Vagina (tissue), 2 donors: ENCODE measurements at regions not wholly inside any gene's neighbourhood (a gene's known extent, or its start where the extent isn't known, plus 50 kb on each side); places are given as distances from the start of the nearest gene placed in this dataset.

Experiments used
- DNase-seq, 2 donors: peaks; one replicate each; pipeline ENCODE4 v3.0.0-alpha.2; 2017; ENCODE audit errors: extremely low spot score in 2 of 2
- H3K27ac ChIP-seq: fragments of 200-600 bp; sonication (generic); one replicate; pipeline ENCODE4 v1.5.1; 2019
- H3K27me3 ChIP-seq: fragments of 200-600 bp; sonication (generic); one replicate; pipeline ENCODE4 v1.5.1; 2019
- H3K36me3 ChIP-seq, 2 donors: fragments of 200-600 bp; sonication (generic); one replicate each; pipeline ENCODE4 v1.5.1; 2017 to 2019
- H3K4me1 ChIP-seq: fragments of 200-600 bp; sonication (generic); one replicate; pipeline ENCODE4 v1.5.1; 2019
- H3K4me3 ChIP-seq, 2 donors: fragments of 200-600 bp; sonication (generic); 1 replicate in 1 of 2; 2 replicates in 1 of 2; pipeline ENCODE4 v1.5.1; 2016 to 2019
- H3K9me3 ChIP-seq: fragments of 200-600 bp; sonication (generic); one replicate; pipeline ENCODE4 v1.5.1; 2019
- CTCF ChIP-seq, 3 experiments: fragments of 450-650 bp in 2 of 3; fragments of 200-600 bp in 1 of 3; sonication (generic) in 1 of 3; IDR thresholded peaks; one replicate each; pipeline ENCODE4 v1.5.1; 2017 to 2019; ENCODE audit warnings: antibody characterized with exemption in 3 of 3, mild to moderate bottlenecking in 2 of 3, moderate library complexity in 2 of 3
- POLR2A ChIP-seq, 2 donors: fragments of 450-650 bp; IDR thresholded peaks; one replicate each; pipeline ENCODE4 v1.6.1; 2017; ENCODE audit warnings: antibody characterized with exemption in 2 of 2, mild to moderate bottlenecking in 2 of 2, moderate library complexity in 2 of 2
- POLR2AphosphoS5 ChIP-seq, 2 donors: sonication (generic); formaldehyde crosslinking; IDR thresholded peaks; one replicate each; pipeline ENCODE4 v1.9.0; 2017; ENCODE audit warnings: antibody characterized with exemption in 2 of 2, mild to moderate bottlenecking in 2 of 2, low read depth in 1 of 2; ENCODE audit not compliant: insufficient read depth in 1 of 2
- intact Hi-C: fragments of 100-400 bp; cut with DNase I; formaldehyde crosslinking; loops from one replicate; pipeline ENCODE4 v1.15.1; 2023

GRCh38 chr5:26530305-26530704, 508.1 kb downstream of the CDH9 start:
- Histone ChIP-seq H3K27ac (no peak overlapping the region), H3K4me1 (no peaks in the 10 kb centered on the region), H3K9me3 (no peaks in the 10 kb centered on the region), H3K27me3 (no peaks in the 10 kb centered on the region), H3K36me3 (no peaks in the 10 kb centered on the region), H3K4me3 (no peak overlapping the region)
- no peak for DNase-seq
- TF ChIP-seq POLR2A (IDR thresholded peaks at IDR 0.05) (no peak), CTCF (IDR thresholded peaks at IDR 0.05) (no peak), POLR2AphosphoS5 (IDR thresholded peaks at IDR 0.05; ENCODE audit: insufficient read depth in 1 of 2, low read depth in 1 of 2) (no peak)
- intact Hi-C loops, result no loop called here

DNA sequence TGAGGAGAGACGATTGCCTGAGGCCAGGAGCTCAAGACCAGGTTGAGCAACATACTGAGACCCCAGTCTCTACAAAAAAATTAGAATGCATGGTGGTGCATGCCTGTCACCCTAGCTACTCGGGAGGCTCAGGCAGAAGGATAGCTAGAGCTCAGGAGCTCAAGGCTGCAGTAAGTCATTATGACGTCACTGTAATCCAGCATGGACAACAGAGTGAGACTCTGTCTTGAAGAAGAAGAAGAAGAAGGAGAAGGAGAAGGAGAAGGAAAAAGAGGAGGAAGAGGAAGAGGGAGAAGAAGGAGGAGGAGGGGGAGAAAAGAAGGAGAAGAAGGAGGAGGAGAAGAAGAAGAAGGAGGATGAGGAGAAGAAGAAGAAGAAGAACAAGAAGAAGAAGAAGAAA, 519.1 kb downstream of the CDH9 start:
- no peak for TF ChIP-seq POLR2A (IDR thresholded peaks at IDR 0.05)
- TF ChIP-seq POLR2AphosphoS5 (IDR thresholded peaks at IDR 0.05; ENCODE audit: insufficient read depth in 1 of 2, low read depth in 1 of 2), result no peak
- no peak for TF ChIP-seq CTCF (IDR thresholded peaks at IDR 0.05)
- Histone ChIP-seq H3K9me3 (no peaks in the 10 kb centered on the region), H3K4me3 (no peak overlapping the region), H3K36me3 (no peaks in the 10 kb centered on the region), H3K27me3 (no peaks in the 10 kb centered on the region), H3K4me1 (no peaks in the 10 kb centered on the region), H3K27ac (no peak overlapping the region)
- DNase-seq, result no peak
- intact Hi-C loops, result no loop called here

GRCh38 chr5:26518065-26518464, 520.3 kb downstream of the CDH9 start:
- intact Hi-C loops, result no loop called here
- Histone ChIP-seq H3K4me1 (no peaks in the 10 kb centered on the region), H3K27ac (no peak overlapping the region), H3K4me3 (no peak overlapping the region), H3K9me3 (no peaks in the 10 kb centered on the region), H3K27me3 (no peaks in the 10 kb centered on the region), H3K36me3 (no peaks in the 10 kb centered on the region)
- no peak for TF ChIP-seq POLR2AphosphoS5 (IDR thresholded peaks at IDR 0.05; ENCODE audit: insufficient read depth in 1 of 2, low read depth in 1 of 2)
- no peak for TF ChIP-seq POLR2A (IDR thresholded peaks at IDR 0.05)
- TF ChIP-seq CTCF (IDR thresholded peaks at IDR 0.05), result no peak
- no peak for DNase-seq

DNA sequence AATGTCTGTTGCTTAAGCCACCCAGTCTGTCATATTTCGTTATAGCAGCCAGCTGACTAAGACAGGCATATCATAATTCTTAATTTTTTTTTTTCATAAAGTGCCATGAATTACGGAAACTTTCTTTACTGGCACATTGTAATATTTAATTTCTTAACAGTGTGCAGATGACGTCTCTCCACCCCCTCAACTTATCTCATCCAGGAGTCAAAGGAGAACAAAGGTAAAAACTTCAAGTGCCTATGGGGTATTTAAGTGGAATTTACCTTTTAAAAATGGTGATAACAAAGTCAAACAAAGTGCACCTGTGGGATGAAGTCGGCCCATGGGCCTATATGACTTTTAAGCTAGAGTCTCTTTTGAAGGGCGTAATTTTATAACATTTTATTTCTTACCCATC, 539.4 kb downstream of the CDH9 start:
- Histone ChIP-seq H3K4me3 (no peak overlapping the region), H3K27me3 (no peaks in the 10 kb centered on the region), H3K4me1 (no peaks in the 10 kb centered on the region), H3K36me3 (no peaks in the 10 kb centered on the region), H3K27ac (no peak overlapping the region), H3K9me3 (no peaks in the 10 kb centered on the region)
- no peak for DNase-seq
- intact Hi-C loops, result no loop called here
- TF ChIP-seq CTCF (IDR thresholded peaks at IDR 0.05), result no peak
- no peak for TF ChIP-seq POLR2A (IDR thresholded peaks at IDR 0.05)
- no peak for TF ChIP-seq POLR2AphosphoS5 (IDR thresholded peaks at IDR 0.05; ENCODE audit: insufficient read depth in 1 of 2, low read depth in 1 of 2)

GRCh38 chr5:26495437-26495836, 542.9 kb downstream of the CDH9 start:
- DNase-seq, result no peak
- Histone ChIP-seq H3K36me3 (no peaks in the 10 kb centered on the region), H3K9me3 (no peaks in the 10 kb centered on the region), H3K4me3 (no peak overlapping the region), H3K27me3 (no peaks in the 10 kb centered on the region), H3K4me1 (no peaks in the 10 kb centered on the region), H3K27ac (no peak overlapping the region)
- intact Hi-C loops, result no loop called here
- no peak for TF ChIP-seq POLR2A (IDR thresholded peaks at IDR 0.05)
- no peak for TF ChIP-seq POLR2AphosphoS5 (IDR thresholded peaks at IDR 0.05; ENCODE audit: insufficient read depth in 1 of 2, low read depth in 1 of 2)
- no peak for TF ChIP-seq CTCF (IDR thresholded peaks at IDR 0.05)
